T-helper 1 cell (primary cell): ENCODE measurements at regions not wholly inside any gene's neighbourhood (a gene's known extent, or its start where the extent isn't known, plus 50 kb on each side); places are given as distances from the start of the nearest gene placed in this dataset.
"Not testable (repeated sequence)": the region's sequence is repeated elsewhere in the genome, so short reads cannot be mapped to it uniquely, and the experiment has no call there.

Source experiments
- DNase-seq, 5 donors: peaks; one replicate each; pipeline ENCODE4 v3.0.0-alpha.2; 2012 to 2020

DNA sequence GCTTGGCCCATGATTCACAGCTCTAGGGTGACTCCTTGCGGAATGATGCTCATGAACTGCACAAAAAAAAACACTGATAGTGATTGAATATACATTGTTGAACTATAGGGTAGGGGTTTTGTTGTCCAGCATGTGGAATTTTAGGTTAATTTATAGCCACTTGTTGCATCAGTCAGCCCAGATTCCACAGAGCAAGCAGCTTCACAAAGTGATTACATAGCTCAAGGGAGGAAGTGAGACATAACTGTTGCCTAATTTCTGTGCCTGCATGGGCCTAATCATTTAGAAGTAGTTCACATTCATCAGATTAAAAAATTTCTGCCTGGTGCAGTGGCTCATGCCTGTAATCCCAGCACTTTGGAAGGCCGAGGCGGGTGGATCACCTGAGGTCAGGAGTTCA lies 142.2 kb upstream of the ZNF722 start:
- not testable (repeated sequence) for DNase-seq

DNA sequence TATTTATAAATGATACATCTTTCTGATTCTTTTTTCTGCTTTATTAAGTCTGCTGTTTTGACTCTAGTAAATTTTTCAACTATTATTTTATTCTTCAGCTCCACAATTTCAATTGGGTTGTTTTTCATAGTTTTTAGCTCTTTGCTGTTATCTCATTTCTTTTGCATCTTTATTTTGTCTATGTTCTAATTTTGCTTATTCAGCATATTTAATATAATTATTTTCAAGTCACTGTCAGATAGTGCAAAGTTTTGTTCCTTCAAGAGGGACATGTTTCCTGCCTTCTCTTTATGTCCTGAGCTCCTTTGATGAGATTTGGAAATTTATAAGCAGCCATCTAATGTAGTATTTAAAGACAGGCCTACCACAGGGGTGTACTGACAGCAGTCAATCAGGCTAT lies 131.5 kb upstream of the ZNF722 start:
- no peak for DNase-seq

DNA sequence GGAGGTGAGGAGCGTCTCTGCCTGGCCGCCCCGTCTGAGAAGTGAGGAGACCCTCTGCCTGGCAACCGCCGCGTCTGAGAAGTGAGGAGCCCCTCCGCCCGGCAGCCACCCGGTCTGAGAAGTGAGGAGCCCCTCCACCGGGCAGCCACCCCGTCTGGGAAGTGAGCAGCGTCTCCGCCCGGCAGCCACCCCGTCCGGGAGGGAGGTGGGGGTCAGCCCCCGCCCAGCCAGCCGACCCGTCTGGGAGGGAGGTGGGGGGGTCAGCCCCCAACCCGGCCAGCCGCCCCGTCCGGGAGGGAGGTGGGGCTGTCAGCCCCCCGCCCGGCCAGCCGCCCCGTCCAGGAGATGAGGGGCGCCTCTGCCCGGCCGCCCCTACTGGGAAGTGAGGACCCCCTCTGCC lies 124.4 kb upstream of the ZNF722 start:
- DNase-seq = not testable (repeated sequence)

DNA sequence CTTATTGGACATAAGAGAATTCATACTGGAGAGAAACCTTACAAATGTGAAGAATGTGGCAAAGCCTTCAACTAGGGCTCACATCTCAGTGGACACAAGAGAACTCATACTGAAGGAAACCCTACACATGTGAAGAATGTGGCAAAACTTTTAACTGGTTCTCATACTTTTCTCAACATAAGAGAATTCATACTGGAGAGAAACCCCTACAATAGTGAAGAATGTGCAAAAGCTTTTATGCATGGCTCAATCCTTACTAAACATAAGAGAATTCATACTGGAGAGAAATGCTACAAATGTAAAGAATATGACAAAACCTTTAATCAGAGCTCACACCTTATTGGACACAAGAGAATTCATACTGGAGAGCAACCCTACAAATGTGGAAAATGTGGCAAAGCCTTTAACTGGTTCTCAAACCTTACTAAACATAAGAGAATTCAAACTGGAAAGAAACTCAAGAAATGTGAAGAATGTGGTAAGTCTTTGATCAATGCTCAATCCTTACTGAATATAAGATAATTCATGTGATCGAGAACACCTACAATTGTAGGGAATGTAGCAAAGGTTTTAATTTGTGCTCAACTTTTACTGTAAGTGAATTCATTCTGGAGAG lies 121.8 kb upstream of the ZNF722 start:
- no peak for DNase-seq

DNA sequence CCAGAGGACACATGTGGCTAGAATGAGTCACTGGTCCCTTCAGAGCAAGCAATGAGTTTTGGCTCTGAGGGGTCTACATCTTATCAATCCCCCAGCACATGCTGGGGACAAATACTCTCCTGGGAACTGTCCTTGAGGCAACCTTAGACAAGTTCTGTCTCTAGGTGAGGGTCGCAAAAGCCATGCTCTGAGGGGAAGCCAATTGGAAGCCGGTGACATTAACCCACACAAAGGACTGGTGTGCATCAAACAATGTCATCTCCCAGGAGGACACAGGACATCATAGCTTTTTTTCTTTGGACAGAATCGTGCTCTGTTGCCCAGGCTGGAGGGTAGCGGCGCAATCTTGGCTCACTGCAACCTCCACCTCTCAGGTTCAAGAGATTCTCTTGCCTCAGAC lies 111.6 kb upstream of the ZNF722 start:
- no peak for DNase-seq

DNA sequence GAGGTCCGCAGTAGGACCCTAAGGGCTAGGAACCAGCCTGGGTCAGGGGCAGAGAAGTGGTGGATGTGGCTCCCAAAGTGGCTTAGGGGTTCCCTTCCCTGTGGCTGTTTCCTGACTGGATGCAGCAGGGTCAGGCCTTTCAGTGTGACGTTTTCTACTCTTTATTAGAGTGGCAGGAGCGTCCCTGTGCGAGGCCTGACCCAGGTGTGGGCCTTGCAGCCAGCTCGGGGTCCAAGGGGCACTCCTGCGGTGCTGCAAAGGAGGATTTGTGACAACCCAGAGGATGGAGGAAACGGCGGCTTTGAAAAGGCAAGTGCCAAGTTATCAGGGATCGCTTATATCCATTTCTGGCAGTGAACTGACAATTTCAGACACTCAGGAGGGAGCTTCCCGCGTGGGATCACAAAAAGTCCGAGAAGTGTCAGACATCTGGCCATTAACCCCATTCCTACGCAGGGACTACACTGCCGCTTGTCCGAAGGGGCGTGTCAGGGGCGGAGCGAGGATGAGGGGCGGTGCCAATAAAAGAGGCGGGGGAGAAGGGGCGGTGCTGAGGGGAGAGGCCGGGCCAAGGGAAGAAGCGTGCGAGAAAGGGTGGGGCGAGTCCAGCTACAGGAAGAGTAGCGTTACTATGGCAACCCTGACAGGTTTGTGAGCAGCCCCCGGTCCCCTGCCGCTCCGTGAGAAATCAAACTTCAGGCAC lies 98.8 kb upstream of the ZNF722 start:
- peak; percentile 50 to 78 (median 60) for DNase-seq

DNA sequence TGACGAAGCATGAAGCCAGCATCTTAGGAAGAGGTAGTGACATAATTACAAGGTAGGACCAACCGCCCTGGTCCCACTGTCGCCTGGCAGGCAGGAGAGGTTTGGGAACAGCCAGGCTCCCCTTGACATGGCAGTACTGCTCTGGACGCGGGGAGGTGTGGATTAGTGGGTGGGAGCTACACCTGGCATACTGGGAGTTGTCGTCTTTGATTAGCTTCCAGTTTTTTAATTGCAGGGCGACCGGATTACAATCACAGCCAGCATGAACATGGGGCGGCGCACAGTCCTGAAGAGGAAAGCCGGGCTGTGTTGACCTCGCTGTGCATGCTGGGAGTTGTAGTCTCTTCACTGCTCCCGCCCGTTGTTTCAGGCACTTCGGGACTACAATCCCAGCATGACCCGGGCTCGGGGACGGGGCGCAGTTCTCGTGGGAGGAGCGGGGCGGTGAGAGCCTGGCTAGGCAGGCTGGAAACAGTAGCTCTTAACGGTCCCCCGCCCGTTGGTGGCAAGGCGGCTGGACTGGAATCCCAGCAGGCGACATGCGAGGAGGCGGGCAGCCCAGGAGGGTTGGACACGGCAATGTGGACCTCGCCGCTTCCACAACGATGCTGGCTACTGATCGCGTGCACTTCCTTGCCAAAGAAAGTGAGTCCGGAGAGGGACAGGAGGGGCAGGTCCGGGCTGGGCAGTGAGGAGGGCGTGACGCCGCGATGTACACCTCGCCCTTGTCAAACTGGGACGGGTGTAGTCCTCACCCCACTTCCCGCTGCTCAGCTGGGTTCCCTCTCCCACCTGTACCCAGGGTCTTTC lies 98.0 kb upstream of the ZNF722 start:
- DNase-seq = peak; percentile 62 to 90 (median 79)

DNA sequence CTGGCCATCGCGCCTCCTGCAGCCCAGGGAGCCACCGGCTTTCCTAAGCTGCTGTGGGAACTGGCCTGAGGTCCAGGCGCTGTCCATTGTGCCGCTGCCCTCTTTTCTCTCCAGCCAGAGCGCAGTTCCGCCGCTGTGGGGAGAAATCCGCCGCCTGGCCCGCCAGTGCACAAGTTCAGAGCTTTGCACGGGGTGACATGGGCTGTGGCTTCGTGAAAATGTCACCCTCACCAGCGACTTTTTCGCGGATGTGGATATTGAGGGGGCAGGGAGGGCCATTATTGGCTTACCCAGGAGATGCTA lies 97.5 kb upstream of the ZNF722 start:
- not testable (repeated sequence) for DNase-seq

DNA sequence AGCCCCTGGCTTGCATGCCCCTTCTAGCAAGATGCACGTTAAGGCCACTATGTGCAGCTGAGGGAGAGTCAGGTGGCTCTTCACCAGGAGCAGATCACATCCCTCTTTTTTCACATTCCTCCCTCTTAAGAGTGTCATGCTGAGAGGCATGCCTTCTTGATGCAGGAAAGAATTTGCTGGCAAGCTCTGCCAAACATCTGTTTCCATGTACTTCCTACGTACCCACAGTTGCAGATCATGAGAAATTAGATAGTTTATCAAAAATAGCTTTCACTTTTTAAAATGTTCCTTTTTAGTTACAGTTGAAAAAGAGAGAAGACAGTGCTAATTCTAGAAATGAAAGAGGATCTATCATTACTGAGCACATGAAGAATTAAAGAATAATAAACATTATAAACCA lies 79.7 kb upstream of the ZNF722 start:
- DNase-seq = no peak

DNA sequence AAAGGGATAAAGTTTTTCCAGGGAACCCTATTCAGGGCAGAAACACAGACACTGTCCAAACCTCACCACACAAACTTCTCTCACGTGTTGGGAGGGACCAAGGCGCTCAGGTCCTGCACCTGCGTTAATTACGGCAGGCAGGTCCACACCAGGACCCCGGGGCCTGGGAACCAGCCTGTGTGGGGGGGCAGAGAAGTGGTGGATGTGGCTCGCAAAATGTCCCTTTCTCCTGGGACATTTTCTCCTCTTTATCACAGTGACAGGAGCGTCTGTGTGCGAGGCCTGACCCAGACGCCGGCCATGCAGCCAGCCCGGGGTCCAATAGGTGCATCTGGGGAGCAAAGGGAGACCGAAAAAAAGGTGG lies 73.4 kb upstream of the ZNF722 start:
- no peak for DNase-seq

DNA sequence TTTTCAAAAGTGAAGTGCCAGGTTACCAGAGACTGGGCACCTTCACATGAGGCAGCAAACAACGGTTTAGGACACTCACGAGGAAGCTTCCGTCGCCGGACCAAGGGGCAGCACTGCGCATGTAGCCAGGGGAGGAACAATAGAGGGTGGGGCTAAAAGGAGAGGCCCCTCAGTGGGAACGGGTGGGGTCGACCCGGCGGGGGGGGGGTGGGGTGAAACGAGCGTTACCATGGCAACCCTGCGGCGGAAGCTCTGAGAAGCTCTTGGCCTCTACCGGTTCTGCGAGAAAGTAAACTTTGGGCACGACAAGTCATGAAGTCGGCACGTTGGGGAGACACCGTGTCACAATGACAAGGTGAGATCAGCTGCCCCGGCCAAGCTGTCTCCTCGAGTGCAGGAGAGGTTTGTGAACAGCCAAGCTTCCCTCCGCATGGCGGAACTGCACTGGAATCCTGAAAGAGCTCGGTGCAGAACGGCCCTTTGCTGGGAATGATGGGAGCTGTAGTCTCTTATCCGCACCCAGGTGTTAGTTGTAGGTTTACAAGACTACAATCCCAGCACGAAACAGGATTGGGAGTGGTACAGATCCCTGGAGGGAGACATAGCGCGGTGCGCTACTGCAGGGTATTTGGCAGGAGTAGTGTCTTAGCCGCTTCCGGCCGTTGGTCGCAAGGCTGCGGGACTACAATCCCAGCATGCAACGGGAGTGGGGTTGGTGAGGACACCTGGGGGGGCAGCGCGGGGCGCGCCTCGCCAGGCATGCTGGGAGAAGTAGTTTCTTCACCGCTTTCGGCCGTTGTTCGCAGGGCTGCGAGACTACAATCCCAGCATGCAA lies 72.8 kb upstream of the ZNF722 start:
- peak; percentile 69 to 91 (median 78) for DNase-seq

DNA sequence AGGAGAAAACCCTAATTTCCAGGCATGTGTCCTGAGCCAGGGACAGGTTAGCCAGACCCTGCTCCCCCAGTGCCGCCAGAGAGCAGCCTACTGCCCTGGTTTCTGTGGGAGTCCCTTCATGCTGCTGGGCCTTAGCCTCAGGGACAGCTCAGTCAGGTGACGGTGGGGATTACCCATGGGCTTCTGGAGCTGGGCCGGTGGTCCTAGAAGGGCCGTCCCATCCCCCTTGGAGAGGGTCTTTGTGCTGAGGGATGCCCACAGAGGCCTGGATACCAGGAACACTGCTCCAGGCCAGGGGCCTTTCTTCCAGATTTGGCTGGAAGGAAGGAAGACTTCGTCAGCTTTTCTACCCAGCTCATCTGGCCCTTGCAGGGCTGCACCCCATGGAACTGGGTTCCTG lies 71.4 kb upstream of the ZNF722 start:
- DNase-seq = no peak

DNA sequence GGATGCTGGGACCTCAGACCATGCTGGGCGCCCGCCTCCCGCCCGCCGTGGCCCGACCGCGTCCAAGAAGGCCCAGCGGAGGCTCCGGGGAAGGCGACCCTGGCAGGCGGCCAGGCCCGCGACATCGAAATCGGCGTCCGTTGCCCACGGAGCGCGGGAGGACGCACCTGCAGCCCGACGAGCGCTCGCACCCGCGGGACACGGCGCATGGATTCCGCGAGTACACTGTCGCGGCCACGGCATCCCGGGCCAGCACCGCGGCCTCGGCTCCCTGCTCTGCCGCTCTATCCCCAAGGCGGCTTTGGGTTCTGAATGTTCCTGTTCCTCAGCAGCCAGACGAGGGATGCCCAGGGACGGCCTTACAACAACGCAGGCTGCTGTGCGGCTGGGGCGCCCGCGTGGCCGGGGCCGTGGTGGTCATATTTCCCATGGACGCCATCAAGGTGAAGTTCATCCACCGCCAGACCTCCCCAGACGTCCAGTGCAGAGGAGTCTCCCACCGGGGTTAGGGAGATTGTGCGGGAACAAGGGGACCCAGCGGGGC lies 67.5 kb upstream of the ZNF722 start:
- DNase-seq = no peak

DNA sequence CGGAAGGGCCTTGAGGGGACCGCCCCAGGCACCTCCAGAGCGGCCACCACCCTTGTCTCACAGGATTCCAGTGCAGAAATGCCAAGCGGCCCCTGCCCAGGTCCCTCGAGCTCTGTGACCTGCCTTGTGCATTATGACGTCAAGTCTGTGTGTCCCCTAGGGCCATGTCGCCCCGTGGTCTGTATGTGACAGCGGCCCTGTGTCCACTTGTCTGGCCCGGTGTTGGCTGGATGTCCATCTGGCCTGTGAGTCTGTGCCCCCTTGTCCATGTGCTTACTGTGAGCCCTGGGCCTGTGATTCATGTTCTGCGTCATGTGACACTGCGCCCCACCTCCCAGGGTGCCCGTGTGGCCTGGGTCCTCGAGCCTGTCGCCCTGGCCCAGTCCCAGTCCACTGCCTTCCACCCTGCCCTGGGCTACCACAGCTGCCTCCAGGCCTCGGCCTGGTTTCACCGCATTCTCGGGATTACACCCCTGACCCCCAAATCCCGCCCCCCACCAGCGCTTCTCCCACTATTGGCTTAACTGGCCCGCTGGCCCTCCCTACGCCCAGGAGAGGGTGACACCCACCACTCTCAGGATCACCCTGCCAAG lies 66.6 kb upstream of the ZNF722 start:
- no peak for DNase-seq
